Astrocyte of the hippocampus (primary cell): ENCODE measurements at regions not wholly inside any gene's neighbourhood (a gene's known extent, or its start where the extent isn't known, plus 50 kb on each side); places are given as distances from the start of the nearest gene placed in this dataset.

Source experiments
- DNase-seq: peaks from one replicate; pipeline ENCODE4 v3.0.0; 2011; ENCODE audit warnings: low read depth, low spot score

DNA sequence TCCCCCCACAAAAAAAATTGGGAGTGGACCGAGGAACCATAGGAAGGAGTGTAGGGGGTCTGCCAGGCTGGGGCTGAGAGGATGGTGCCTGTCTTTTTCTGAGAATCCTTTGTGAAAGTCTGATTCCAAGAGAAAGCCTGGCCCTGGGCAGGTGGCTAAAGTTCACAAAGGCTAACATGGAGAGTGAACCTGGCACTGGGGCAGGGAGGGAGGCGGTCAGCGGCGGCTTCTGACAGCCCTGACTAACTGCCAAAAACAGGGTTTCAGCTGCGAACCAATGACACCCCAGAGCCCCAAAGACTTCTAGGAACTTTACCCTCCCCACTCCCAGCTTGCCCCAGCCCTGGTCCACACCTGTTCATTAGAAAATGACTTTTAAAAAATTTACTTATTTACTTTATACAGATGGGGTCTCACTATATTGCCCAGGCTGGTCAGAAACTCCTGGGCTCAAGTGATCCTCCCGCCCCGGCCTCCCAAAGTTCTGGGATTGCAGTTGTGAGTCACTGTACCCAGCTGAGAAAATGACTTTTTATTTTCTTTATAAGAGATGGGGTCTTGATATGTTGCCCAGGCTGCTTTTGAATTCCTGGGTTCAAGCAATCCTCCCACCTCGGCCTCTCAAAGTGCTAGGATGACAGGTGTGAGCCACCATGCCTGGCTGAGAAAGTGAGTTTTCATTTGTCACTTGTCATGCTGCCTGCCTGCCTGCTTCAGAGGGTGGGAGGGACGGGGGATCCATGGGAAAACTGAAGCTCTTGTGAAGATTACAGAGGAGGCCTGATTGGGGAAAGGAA is 61.0 kb upstream of the DUSP5 start:
- DNase-seq = no peak

DNA sequence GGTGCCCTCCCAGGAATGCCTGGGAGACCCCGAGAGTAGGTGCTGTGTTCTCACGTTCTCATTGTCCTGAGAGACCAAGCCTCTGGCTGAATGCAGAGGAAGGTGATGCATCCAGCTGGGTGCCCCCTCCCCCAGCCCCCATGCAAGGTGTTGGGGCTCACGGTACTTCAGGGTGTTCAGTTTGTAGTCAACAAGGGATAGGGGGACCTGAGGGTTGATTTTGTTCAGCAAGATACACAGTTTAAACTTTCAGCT is 60.4 kb upstream of the DUSP5 start:
- no peak for DNase-seq

DNA sequence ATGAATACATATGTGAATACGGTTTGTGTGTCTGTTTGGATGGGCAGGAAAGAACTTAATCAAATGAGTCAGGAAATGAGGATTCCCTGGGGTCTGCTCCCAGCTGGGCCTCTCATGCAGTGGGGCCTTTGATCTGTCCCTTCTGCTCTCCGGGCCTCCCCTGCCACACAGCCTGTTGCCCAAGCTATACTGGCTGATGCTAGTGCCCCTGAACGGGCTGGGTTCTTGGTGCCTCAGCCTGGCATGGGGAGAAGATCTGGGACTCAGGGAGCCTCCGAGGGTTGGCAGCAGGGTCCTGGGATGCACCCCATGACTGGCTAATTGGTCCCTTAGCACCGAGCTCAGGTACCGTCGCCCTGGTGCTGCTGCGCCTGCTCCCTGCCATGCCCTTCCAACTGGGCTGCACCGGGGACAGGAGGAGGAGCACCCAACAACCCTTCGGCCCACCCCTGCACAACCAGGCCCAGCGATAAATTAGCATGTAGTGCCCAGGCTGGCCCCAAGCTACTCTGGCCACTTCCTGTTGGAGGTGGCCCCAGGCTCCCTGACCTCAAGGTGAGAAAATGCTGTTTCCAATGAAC is 59.9 kb upstream of the DUSP5 start:
- no peak for DNase-seq

- DNase-seq = no peak
Measured at GRCh38 chr10:110442746-110443145, 55.0 kb upstream of the DUSP5 start.

DNA sequence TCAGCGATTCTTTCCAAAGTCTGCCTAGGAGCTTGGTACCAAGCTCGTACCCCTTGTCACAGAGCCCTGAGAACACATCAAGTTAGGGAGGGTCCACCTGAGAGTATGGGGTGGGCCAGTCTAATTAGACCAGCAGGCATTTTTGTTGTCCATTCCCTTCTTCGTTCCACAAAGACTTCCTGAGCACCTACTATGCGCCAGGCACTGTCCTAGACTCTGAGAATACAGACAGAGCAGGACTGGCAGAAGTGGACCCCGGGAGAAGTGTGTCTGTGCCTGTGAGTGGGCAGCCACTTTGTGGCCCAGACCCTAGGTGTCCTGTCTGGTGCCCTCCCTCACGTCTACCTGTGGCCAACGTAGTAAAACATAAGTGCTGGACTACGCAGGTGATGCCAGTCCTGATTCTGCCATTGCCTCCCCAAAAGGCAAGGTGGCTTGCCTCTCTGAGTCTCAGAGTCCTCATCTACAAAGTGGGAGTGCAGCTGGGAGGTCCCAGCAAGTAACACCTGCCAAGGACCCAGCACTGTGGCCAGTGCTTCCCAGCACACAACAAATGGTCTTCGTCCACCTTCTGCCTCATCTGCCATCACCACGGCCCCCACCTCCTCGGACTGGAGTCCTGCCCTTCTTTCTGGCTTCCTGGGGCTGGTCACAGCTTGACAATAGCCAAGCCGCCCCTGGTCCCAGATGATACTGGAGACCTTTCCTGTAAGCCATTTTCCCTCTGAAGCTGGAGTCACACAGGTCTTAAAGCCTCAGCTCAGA is 54.3 kb upstream of the DUSP5 start:
- no peak for DNase-seq

DNA sequence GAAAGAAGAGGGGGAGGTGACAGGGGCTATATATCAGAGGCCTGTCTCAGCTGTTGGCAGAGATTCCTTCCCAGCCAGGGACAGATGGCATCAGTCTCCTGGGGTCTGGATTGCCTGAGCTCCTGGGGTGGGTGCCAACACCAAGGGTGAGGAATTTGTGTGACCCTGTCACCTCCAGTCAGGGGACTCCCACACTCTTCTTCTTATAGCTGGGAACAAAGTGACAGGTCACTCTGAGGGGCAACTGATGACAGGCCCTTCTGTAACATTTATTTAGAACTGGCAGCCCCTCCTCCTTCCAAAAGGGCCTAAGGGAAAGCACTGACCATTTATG is 53.7 kb upstream of the DUSP5 start:
- DNase-seq = no peak

GRCh38 chr10:110445871-110446270 is 51.8 kb upstream of the DUSP5 start:
- no peak for DNase-seq

- no peak for DNase-seq
Measured at GRCh38 chr10:110446277-110446676, 51.4 kb upstream of the DUSP5 start.

DNA sequence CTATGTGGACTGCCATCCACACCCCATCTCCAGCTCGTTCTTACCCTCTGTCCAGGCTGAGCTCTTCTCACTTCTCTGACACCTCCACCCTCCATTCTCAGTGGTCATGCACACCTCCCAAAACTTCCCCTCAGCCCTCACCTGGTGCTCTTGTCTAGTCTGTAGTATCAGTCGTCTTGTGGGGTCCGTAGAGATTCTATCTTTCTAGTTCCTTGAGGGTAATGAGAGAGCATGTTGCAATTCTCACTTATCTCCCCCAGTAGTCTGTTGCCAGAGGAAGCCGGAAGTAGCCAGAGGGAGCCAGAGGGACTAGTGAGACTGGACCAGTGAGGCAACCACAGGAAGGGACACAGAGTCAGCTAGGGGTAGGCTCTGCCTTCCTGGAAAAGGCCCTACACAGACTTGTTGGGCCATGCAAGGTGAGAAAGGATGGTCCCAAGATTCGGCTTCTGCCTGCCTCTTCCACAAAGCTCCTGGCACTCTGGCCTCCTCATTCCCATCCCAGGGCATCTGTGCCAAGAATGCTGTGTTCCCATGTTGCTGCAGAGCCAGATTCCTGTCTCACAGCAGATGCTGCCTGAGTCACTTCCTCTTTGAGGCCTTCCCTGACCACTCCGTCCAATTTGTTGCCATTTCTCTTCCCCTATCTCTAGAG is 50.6 kb upstream of the DUSP5 start:
- peak; percentile 70 for DNase-seq

DNA sequence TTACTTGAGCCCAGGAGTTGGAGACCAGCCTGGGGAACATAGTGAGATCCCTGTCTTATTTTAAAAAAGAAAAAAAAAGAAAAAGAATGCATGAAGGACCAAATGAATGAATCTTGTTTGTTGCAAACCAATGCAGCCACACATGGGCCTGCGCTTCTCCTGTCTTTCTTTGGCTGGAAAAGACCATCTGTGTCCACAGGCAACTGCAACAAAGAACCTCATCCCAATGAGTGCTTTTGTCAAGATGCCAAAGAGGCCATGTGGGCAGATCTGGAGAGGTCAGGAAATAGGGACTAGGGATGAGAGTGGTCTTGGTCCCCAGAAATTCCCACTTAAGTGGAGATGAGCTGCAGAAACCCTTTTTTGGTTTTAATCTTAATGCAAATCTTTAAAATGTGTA is 49.8 kb upstream of the DUSP5 start:
- DNase-seq = no peak
